Left lobe of liver (tissue), 2 donors: ENCODE measurements at regions not wholly inside any gene's neighbourhood (a gene's known extent, or its start where the extent isn't known, plus 50 kb on each side); places are given as distances from the start of the nearest gene placed in this dataset.

Source experiments
- ATAC-seq: fragments of 200-7000 bp; cut with Tn5 transposase; one replicate; pipeline ENCODE4 v1.9.1; 2020; ENCODE audit warnings: mild to moderate bottlenecking, moderate library complexity
- DNase-seq: peaks from one replicate; pipeline ENCODE4 v3.0.0-alpha.2; 2020; ENCODE audit warnings: low spot score
- donor health status: DM: no; HTN: no; CAD: no; lungs with moderate emphysema.
- donor health status: DM: no; HTN: yes; CAD: no.

GRCh38 chr13:73598020-73598712 lies 536.0 kb downstream of the KLF12 start:
- ATAC-seq (no peak), DNase-seq (no peak)

DNA sequence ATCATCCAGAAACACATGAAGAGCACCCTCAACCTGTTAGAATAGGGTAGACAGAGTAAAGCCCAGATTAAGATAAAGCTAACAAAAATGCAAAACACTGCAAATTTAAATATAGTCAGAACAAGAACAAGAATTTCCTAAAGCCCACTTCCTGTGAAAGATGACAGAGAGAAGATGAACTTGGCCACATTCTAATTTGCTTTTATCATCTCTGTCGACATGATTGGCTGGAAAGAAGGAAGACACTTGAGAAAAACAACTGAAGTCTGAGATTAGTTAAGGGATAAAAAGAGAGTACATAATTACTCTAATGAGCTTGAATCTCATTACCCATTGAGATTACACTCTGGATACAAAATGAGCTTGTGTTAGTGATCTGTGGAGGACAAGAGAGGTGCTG lies 537.6 kb downstream of the KLF5 start:
- ATAC-seq (no peak), DNase-seq (no peak)

DNA sequence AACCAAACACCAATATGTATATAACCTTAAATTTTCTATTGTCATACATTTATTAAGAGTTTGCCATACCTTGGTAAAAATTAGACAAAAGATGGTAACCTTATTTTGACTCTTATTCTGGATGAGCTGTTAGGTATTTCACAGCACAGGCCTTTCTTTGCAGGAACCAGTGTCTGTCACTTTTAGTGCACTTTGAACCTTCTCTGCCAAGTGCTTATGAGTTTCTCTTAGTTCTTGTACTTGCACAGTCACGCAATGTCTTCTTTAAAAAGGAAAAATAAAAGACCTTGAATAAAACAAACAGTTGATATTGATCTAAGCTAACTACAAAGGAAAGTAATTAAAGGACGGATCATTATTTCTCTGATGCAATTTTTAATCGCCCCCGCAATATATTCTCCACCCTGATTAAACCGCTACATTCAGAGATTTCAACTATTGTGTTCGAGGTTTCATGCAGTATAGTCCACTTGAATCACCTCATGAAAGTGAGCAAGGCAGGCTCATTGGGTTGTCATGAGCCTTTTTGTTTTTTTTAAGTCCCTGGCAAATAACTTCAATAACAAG lies 534.5 kb downstream of the KLF5 start:
- ATAC-seq (peak; percentile 79), DNase-seq (no peak)

GRCh38 chr13:73591861-73592260 lies 533.1 kb downstream of the KLF5 start:
- ATAC-seq: no peak

GRCh38 chr13:73590795-73591194 lies 532.0 kb downstream of the KLF5 start:
- no peak for ATAC-seq

More at GRCh38 chr13:73591861-73592260, 533.1 kb downstream of the KLF5 start:
- no peak for DNase-seq

DNA sequence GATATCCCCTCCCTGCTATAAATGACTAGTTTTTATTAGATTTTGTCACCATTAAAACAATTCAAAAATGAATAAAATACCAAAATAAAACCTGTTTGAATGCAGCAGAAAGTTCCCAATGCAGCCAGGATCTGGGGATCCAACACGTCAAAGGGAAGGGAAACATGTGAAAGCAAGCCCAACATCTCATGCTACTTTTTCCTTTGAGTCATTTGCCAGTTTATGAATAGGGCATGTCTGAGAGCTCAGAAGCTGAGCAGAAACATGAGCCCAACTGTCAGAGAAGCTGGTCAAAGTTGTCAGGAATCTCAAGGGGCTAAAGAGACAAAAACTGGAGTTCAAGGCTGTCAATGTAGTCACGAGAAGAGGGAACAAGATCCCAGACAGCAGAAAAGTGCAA lies 526.4 kb downstream of the KLF5 start:
- no peak for ATAC-seq
- no peak for DNase-seq

More at GRCh38 chr13:73590795-73591194, 532.0 kb downstream of the KLF5 start:
- no peak for DNase-seq

DNA sequence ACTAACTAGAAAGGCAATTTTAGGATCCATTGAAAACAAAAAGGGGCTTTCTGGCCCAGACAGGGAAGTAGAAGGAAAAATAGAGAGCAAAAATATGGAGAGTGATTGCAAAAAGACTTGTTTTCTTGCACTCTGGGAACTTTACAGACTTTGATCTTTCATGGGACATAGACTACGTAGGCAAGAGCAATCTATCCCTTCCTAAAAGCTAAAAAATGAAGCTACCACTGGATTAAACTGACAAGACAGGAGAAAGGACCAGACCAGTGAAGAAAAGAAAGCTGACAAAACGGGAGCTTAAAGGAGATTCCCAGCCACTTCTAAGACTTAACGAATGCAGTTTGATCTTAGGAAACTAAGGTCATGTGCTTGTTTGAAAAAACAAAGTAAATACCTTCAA lies 524.5 kb downstream of the KLF5 start:
- peak; percentile 48 for ATAC-seq
- no peak for DNase-seq

- ATAC-seq: no peak
- no peak for DNase-seq
Measured at GRCh38 chr13:73580513-73581267, 521.9 kb downstream of the KLF5 start.

DNA sequence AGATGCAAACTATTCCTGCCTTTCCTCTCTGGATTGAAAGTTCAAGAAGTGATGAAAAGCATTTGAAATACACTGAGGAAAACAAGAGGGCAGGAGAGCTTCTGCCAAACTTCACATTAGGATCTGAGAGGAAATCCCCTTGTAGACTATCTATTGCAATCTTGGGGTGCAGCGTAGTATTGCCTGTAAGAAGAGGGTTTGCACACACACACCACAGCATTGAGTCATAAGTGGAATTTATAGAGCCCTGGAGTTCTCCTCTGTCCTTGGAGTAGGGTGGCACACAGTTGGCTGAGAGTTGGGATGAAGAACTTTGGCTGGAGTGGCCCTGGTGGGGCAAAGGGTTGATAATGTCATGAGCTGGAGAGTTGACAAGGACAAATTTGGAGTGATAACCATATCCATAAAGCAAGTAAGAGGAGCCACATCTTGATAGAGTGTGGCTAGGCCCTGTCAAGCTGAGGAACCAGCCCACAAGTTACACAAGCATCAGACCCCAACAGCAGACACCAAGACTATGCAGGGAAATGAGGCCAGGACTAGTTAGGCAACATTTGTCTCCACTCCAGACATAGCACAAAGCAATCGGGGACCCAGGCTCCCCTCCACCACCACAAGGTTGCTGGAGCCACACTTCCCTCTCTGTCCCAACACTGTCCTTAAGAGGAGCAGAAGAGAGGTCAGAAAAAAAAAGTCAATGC lies 520.9 kb downstream of the KLF5 start:
- DNase-seq (no peak), ATAC-seq (no peak)

GRCh38 chr13:73578251-73578875 lies 519.6 kb downstream of the KLF5 start:
- no peak for ATAC-seq
- no peak for DNase-seq

DNA sequence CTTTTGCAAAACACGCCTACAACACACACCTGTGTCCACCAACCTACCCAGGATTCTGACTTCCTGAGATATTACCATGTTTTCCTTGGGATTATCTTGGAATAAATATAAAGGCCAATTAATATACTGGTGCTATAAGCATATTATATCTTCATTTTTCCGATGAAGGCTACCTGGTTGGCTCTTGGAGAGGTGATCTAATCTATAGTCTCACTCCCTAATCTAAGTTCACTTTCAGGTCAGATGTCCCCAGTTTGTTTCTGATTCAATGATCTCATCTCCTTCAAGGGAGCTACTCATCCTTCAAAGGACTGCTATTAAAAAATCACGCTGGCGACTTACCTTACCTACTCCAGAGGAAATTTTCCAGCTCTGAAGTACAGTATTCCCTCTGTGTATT lies 517.5 kb downstream of the KLF5 start:
- ATAC-seq (no peak), DNase-seq (no peak)

DNA sequence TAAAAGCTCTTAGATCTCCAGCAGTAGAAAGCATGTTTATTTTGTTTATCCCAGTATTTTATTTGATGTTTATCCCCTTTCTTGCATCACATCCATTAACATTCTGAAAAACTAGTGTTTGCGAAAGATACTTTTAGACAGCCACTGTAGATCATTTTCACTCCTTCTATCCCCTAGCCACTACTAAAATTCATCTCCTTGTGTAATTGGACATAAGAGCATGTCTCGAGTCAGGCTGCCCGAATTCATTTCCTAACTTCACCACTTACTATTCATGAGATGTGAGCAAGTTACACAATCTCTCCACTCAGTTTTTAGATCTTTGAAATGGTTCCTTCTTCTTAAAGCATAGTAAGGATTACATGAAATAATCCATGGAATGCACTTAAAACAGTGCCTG lies 514.0 kb downstream of the KLF5 start:
- no peak for DNase-seq
- no peak for ATAC-seq

DNA sequence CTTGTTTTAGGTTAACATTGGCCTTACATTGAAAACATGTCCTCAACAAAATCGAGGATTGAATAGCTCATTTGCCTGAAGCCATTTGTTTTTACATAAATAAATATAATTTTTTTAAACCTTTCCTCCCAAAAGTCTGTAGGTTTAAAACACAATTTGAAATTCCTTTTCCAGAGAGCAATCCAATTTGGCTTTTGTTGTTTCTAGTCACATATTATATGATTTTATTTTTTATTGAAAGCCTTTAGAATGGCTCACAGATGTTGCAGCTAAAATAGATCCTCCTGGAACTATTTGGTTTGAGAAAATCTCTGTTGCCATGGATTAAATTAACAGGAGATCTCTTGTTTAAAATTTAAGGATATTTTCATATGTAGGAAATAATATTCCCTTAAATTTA lies 512.6 kb downstream of the KLF5 start:
- DNase-seq (no peak), ATAC-seq (no peak)

- ATAC-seq (no peak), DNase-seq (no peak)
Measured at GRCh38 chr13:73556902-73557301, 498.1 kb downstream of the KLF5 start.

- DNase-seq (no peak), ATAC-seq (no peak)
Measured at GRCh38 chr13:73556128-73556527, 497.3 kb downstream of the KLF5 start.

DNA sequence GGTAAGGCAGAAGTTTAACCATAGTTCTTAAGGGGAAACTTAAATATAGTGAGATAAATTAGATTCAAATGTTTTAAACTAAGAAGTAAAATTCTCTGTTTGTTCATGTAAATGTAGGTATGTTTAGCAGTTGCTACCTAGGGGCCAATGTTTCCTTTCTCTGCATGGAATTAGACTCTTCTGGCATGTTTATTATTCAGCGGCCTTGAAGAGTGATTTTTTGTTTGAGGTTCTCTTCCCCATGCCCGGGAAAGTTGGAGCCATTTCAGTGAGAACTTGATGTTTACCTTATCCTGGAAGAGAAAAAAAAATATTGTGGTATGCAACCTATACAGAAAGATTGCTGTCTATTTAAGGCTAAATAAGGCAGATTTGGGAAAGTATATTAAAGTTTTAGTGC lies 492.9 kb downstream of the KLF5 start:
- DNase-seq (no peak), ATAC-seq (no peak)

- no peak for DNase-seq
- no peak for ATAC-seq
Measured at GRCh38 chr13:73549717-73550116, 490.9 kb downstream of the KLF5 start.

GRCh38 chr13:73548449-73548848 lies 489.6 kb downstream of the KLF5 start:
- no peak for ATAC-seq
- DNase-seq: no peak

DNA sequence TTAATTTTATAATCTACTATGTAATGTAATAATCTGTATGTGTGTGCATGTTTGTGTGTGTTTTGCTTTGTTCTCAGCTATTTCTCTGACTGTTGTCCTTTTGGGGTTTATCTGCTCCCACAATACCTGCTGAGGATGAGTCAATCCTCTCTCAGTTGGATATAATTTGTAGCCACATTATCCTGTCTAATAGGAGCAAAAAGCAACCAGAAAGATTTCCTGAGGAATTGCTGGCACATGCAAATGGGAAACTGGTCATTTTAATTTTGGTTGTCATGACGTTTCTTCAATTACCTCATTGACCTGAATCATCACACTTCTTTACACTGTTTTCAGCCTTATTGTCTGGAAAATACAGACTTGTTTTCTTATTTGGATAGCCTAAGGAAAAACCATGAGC lies 488.4 kb downstream of the KLF5 start:
- ATAC-seq (no peak), DNase-seq (no peak)

- ATAC-seq: no peak
- DNase-seq: no peak
Measured at GRCh38 chr13:73544175-73544574, 485.4 kb downstream of the KLF5 start.

DNA sequence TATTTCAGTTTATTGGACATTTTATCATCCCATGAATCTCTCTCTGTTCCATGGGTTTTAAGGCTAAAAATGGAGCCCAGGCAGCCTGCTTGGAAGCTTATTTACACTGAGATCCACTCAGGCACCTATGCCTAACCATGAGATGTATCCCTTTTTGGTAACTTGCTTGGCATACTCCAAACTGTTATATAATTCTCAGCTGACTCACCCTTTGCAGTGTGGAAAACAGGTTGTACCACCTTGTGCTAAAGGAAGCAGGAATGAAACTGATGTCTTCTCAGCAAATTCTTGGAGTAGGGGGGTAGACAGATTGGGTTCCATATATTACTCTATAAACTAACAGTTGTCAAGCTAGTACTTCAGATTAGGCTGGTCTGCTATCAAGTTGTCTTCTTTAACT lies 483.6 kb downstream of the KLF5 start:
- DNase-seq (no peak), ATAC-seq (no peak)
